MG63 (cell line): ENCODE measurements at regions not wholly inside any gene's neighbourhood (a gene's known extent, or its start where the extent isn't known, plus 50 kb on each side); places are given as distances from the start of the nearest gene placed in this dataset.
"Not testable (repeated sequence)": the region's sequence is repeated elsewhere in the genome, so short reads cannot be mapped to it uniquely, and the experiment has no call there.

Experiments used
- DNase-seq: peaks from one replicate; pipeline ENCODE4 v3.0.0-alpha.2; 2020
- H3K27me3 ChIP-seq: fragments of 250-450 bp; sonication (Bioruptor Pico); 2 replicates; pipeline ENCODE4 v1.5.1; 2020; ENCODE audit warnings: mild to moderate bottlenecking, moderate library complexity
- H3K36me3 ChIP-seq: fragments of 250-450 bp; sonication (Bioruptor Pico); 2 replicates; pipeline ENCODE4 v1.5.1; 2020; ENCODE audit warnings: mild to moderate bottlenecking, moderate library complexity
- H3K4me3 ChIP-seq: fragments of 250-450 bp; sonication (Bioruptor Pico); 2 replicates; pipeline ENCODE4 v1.5.1; 2020; ENCODE audit warnings: mild to moderate bottlenecking, moderate library complexity
- H3K9me3 ChIP-seq: fragments of 250-450 bp; sonication (Bioruptor Pico); 2 replicates; pipeline ENCODE4 v1.5.1; 2020; ENCODE audit warnings: mild to moderate bottlenecking, moderate library complexity

DNA sequence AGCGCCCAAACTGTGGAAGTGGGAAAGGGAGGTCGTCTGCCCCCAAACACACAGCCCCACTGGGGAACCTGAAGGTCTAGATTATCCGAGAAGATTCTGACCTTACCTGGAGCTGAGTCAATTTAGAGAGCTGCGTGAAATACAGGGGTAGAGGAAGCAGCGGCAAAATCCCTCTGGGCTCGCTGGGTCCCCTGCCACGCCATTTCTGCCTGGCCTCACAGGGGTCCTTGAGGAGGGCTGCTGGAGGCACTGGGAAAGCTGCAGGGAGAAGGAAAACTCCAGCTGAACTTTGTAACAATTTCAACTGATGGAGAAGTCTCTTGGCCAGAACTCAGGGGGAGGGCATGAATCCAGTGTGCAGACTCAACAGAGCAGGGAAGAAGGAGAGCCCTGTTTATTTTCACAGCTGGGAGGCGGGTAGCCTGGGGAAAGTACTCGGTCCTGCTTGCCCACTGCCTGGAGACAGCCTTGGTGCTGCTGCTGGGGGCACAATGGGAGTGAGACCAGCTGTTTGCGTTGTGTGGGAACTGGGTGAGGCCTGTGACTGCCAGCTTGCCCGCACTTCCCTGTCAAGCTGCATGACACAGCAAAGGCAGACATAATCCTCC, 93.2 kb upstream of the MAPK10 start:
- Histone ChIP-seq H3K4me3 (no peak overlapping the region), H3K27me3 (no peaks in the 10 kb centered on the region), H3K9me3 (no peaks in the 10 kb centered on the region), H3K36me3 (no peaks in the 10 kb centered on the region)
- peak; percentile 25 for DNase-seq

DNA sequence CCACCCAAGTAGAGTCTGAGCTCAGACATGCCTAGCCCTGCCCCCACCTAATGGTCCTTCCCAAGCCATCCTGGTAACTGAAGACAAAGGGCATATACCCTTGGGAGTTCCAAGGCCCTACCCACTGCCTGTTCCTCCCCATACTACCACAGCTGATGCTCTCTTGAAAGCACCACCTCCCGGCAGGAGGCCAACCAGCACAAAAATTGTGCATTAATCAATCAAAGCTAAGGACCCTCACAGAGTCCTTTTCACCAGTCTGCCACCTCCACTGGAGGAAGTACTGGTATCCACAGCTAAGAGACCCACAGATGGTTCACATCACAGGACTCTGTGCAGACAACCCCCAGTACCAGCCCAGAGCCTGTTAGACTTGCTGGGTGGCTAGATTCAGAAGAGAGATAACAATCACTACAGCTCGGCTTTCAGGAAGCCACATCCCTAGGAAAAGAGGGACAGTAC, 93.8 kb upstream of the MAPK10 start:
- not testable (repeated sequence) for H3K4me3 ChIP-seq, H3K27me3 ChIP-seq, DNase-seq, H3K36me3 ChIP-seq, H3K9me3 ChIP-seq

DNA sequence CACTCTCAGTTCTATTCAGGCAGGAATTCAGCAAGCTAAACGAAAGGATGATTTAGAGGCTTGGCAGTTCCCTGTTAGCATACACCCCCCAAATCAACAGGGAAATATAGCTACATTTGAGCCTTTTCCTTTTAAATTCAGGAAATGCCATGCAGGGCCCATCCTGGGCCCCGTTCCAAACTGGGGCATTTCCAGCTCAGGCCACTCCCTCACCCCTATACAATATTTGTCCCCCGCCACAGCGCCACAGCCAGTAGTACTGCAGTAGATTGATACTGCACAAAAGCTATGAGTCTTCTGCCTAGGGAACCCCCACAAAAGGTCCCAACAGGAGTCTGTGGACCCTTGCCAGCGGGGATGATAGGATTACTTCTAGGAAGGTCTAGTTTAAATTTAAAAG, 102.0 kb upstream of the MAPK10 start:
- no peaks in the 10 kb centered on the region for H3K27me3 ChIP-seq
- no peak overlapping the region for H3K4me3 ChIP-seq
- DNase-seq: no peak
- H3K9me3 ChIP-seq: no peaks in the 10 kb centered on the region
- no peaks in the 10 kb centered on the region for H3K36me3 ChIP-seq

DNA sequence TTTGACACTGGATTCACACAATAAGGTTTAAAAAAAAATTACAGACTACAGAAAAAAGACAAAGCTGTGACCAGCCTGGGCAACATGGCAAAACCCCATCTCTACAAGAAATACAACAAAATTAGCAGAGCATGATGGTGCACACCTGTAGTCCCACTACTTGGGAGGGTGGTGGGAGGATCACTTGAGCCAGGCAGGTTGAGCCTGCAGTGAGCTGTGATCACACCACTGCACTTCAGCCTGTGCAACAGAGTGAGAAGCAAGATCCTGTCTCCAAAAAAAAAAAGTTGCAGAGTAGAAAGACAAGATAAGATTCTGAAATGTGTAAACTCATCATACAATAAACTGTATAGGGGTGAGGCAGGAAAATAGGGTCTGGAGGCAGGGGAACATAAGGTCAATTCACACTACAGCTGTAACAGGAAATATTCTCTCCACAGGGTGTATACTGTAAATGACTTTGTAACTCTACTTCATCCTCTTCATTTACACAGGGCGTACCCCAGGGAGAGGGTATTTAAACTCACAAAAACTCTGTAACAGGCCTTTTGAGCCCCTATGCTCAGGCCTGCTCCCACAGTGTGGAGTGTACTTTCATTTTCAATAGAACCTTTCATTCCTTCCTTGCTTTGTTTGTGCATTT, 112.6 kb upstream of the MAPK10 start:
- Histone ChIP-seq H3K4me3 (no peak overlapping the region), H3K36me3 (no peaks in the 10 kb centered on the region), H3K27me3 (no peaks in the 10 kb centered on the region), H3K9me3 (no peaks in the 10 kb centered on the region)
- no peak for DNase-seq

DNA sequence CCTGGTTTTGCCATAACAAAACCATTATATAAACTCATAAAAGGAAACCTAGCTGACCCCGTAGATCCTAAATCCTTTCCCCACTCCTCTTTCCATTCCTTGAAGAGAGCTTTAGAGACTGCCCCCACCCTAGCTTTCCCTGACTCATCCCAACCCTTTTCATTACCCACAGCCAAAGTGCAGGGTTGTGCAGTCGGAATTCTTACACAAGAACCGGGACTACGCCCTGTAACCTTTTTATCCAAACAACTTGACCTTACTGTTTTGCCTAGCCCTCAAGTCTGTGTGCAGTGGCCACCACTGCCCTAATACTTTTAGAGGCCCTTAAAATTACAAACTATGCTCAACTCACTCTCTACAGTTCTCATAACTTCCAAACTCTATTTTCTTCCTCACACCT, 116.0 kb upstream of the PTPN13 start:
- not testable (repeated sequence) for H3K36me3 ChIP-seq, DNase-seq, H3K9me3 ChIP-seq, H3K4me3 ChIP-seq, H3K27me3 ChIP-seq

DNA sequence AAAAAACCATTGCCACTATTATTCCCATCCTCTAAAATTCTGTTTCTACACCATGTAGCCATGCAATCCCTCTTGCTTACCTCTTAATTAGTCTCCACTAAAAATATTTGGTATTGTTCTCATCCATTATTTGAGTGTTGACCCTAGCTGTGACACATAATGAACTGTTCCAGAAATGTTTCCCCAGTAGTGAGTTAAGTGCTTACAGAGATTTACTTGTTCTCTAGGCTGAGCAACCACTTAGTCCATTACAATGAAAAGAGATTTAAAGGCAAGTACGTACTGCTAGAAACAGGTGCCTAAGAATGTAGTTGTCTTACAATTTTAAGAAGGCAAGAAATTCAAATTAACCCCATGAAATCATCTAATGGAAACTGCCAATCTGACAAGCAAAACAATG, 112.7 kb upstream of the PTPN13 start:
- no peak for DNase-seq
- Histone ChIP-seq H3K27me3 (no peaks in the 10 kb centered on the region), H3K4me3 (no peak overlapping the region), H3K9me3 (no peaks in the 10 kb centered on the region), H3K36me3 (no peaks in the 10 kb centered on the region)

DNA sequence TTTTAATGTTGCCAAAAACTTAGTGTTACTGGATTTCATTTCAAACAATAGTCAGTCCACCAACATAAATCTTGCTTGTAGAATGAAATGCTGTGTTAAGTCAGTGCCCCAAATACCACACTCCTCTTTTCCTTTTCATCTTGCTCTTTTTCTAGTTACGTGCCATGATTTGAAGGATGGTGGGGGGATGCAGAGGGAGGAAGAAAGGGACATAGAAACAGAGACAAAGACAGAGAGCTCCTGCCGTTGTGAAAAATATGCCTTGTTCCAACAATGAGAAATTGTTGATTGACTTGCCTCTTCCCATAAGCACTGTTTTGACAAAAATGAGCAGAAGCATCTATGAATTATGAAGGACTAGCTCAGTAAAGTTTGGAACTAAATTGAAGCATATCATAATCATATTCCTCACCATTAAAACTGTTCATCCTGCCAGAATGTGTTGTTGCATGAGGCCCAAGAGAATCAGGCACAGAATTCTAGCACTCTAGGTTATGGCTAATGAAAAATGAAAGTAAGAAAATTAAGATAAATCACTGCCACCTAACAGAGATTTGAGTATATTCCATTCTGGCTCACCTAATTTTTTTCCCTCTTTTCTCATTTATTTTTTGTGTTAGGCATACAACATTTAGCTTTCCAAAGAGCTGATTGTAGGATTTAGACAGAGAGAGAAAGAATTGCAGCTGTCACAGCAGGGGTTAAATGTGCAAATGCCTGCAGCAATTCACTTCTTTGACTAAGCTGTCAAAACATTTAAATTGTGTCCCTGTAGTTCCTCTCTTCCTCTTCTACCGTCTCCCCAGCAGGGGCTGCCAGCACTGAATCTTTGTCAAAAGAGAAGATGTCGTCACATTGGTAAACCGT, 111.6 kb upstream of the PTPN13 start:
- H3K9me3 ChIP-seq: no peaks in the 10 kb centered on the region
- H3K27me3 ChIP-seq: no peaks in the 10 kb centered on the region
- no peaks in the 10 kb centered on the region for H3K36me3 ChIP-seq
- H3K4me3 ChIP-seq: no peak overlapping the region
- peak; percentile 2 for DNase-seq

DNA sequence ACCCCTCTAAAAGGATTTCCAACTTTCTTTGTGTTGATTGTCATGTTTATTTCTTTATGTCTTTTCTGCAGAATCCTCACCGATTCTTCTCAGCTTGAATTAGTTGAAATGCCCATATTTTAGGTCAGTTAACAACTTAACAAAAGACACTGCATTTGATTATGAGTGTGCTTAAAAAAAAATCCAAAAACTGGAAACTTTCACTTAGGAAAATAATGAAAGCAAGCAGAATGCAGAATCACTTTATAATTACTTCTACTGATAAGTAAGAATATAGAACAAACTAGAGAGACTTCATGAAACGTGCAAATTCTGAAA, 111.0 kb upstream of the PTPN13 start:
- DNase-seq: no peak
- H3K9me3 ChIP-seq: no peaks in the 10 kb centered on the region
- no peak overlapping the region for H3K4me3 ChIP-seq
- no peaks in the 10 kb centered on the region for H3K36me3 ChIP-seq
- no peaks in the 10 kb centered on the region for H3K27me3 ChIP-seq

DNA sequence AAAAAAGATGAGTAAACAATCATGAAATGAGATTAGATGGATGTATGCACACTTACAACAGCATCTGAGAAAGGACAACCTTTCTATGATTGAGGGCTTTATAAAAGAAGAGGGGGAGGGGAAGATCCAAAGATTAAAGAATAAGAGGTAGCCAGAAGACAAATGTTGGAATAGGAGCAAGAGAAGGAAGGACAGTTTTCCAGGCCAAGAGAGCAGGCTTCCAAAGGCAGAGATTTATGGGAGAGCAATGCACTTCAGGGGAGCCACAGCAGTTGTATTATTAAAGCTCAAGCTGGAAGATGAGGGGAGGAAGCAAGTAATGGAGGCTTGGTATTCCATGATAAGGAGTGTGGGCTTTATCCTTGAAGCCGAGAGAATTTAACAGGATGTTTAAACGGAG, 110.3 kb upstream of the PTPN13 start:
- Histone ChIP-seq H3K27me3 (no peaks in the 10 kb centered on the region), H3K36me3 (no peaks in the 10 kb centered on the region), H3K4me3 (no peak overlapping the region), H3K9me3 (no peaks in the 10 kb centered on the region)
- DNase-seq: no peak

DNA sequence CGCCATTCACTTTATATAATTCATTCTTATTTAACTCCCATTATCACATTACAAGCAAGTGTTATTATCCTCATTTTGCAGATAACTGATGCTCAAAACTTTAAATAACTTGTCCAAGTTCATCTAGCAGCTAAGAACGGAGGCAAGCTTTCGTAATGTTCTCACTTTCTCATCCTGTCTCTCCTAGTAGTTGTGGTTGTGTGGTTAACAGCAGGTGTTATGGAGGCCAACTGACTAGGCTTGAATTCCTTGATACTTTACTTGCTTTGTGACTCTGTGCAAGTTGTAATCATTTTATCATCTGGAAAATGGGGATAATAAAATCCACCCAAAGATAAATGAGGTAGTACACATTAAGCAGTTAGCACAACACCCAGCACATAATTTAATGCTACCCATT, 109.9 kb upstream of the PTPN13 start:
- no peaks in the 10 kb centered on the region for H3K9me3 ChIP-seq
- DNase-seq: no peak
- H3K27me3 ChIP-seq: no peaks in the 10 kb centered on the region
- no peak overlapping the region for H3K4me3 ChIP-seq
- H3K36me3 ChIP-seq: no peaks in the 10 kb centered on the region

DNA sequence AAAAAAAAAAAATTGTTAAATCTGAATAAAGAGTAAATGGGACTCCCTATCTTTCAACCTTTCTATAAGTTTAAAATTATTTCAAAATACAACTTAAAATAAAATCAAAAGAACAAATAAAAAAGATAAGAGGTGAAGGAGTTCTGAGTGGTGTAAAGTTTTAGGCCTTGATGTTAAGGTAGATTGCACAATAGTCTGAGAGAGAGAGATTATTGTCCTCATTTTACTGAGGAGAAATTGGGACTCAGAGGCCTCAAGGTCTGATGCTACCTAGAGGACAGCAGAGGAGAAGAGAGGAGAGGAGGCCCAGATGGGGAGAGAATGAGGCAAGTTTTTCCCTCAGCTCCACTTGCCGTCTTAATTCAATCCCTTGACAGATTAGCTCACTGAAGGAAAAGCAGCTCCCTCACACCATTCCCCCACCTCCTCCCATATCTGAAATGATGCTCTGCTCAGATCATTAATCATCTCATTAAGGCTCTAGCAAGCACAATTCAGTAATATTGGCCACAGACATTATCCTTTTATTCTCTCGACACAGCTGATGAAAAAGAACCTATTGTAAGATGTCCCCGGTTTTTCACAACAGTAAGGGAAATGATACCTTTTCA, 106.3 kb upstream of the PTPN13 start:
- no peak overlapping the region for H3K4me3 ChIP-seq
- DNase-seq: no peak
- H3K27me3 ChIP-seq: no peaks in the 10 kb centered on the region
- H3K36me3 ChIP-seq: no peaks in the 10 kb centered on the region
- H3K9me3 ChIP-seq: no peaks in the 10 kb centered on the region

DNA sequence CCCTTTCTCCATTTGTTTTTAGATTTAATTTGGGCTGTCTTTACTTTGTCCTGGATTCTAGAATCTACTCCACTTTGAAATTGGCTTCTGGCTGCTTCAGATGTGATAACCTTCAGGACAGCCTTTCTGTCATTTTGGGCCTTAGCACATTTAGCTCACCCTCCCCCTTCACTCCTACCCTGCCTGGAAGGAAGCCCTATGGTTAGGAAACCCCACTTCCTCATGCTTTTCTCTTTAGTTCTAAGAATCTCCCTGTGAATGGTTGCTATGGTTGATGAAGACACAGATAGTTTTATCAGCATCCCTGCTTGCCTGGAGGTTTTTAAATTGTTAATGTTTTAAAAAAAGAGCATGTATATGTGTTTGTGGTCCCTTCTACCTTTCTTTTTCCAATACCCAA, 100.7 kb upstream of the PTPN13 start:
- no peak for DNase-seq
- Histone ChIP-seq H3K4me3 (no peak overlapping the region), H3K9me3 (no peaks in the 10 kb centered on the region), H3K27me3 (no peaks in the 10 kb centered on the region), H3K36me3 (no peaks in the 10 kb centered on the region)

DNA sequence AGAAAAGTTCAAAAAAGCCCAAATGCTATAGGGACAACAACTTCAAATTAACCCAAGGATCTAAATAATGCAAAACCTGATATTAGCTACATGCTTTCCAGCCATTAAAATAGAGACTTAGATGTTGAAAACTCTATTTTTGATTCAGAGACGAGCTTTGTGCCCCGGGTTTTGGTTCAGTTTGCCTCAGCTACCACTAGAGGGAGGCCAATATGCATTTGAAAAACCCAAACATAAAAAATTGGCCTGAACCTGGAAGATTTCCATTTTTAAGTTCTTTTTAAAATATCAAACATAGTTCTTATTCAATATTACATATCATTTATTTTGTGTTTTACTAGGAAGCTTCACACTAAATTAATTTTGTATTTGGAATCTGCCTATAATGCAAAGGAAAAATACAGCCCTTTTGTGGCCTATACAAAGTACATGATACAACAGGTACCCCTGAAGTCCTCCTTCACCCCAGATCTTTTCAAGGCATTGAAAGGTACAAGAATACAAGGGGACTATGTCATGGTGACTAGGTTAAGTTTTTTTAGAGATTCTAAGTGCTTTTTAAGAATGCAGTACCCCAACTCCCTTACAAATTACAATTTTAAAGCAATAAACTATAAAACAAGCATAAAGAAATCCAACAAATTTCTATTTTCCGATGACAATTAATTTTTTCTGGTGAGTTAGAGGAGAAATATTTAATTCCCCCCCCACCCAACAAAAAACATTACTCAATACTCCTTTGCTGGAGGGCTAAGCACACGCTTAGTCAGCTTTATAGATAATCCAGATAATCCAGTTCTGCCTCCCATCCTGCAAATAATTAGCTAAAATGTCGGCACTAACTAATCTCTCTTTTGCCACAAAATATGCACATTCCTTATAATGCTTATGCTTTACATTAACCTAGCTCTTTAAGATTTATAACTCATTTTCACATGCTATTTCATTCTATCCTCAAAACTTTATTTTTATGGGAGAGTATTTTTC, 97.7 kb upstream of the PTPN13 start:
- DNase-seq: peak; percentile 2
- Histone ChIP-seq H3K9me3 (no peaks in the 10 kb centered on the region), H3K36me3 (no peaks in the 10 kb centered on the region), H3K27me3 (no peaks in the 10 kb centered on the region), H3K4me3 (no peak overlapping the region)

DNA sequence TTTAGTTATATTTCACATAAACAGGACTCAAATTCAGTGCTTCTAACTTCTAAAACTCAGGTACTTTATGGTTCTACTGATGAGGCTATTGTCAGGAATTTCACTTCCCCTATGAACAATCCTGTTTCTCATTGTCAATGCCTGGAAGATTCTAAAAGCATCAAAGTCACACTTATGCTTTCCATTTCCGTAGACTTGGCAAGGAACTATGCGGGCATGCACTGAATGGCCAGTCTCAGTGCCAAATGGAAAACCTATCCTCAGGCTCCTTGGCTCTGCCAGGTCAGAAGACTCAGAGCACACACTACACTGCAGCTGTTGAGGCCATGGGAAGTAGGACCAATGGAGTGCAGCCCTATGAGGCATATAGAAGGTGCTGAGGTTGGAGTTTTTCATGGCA, 97.0 kb upstream of the PTPN13 start:
- Histone ChIP-seq H3K4me3 (no peak overlapping the region), H3K9me3 (no peaks in the 10 kb centered on the region)
- DNase-seq: peak; percentile 67

DNA sequence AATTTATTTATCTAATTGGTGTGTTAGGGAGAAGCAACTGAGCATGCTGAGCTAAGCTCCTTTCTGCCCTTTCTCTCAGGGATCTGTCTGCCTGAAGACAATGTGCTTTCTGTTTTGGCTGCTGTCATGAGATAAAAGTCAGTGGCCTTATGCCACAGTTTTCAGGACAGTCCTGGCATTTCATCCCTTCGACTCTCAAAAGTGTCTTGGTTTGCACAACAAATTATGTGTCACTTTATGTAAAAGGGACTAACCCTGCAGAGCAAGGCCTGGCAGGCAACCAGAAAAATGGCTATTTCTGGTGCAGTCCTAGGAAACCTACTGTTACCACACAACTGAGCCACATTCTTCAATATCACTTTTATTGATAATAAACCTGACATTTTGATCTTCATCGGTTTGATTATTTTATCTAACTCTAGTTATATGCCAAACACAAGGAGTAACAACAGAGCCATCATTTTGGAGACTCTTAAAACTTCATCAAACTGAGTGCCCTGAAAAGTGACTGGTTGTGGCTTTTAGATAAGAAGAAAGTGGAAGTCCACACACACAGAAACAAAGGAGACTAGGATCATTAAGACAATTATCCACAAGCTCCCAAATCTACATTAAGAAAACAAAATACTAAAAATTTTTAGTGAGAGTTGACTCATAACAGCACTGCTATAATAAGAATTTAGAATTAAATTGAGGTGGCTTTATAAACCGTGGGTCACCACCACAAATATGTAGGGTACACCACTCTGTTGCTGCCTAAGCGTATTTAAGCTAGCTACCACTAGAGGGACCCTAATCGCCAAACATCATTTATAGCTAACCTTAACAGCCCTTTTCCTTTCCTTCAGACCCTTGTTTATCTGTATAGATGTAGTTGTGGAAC, 95.9 kb upstream of the PTPN13 start:
- H3K27me3 ChIP-seq: no peaks in the 10 kb centered on the region
- no peak overlapping the region for H3K4me3 ChIP-seq
- DNase-seq: no peak
- no peaks in the 10 kb centered on the region for H3K36me3 ChIP-seq
- no peaks in the 10 kb centered on the region for H3K9me3 ChIP-seq

More for the DNA sequence above, 97.0 kb upstream of the PTPN13 start:
- no peaks in the 10 kb centered on the region for H3K27me3 ChIP-seq
- H3K36me3 ChIP-seq: no peaks in the 10 kb centered on the region

DNA sequence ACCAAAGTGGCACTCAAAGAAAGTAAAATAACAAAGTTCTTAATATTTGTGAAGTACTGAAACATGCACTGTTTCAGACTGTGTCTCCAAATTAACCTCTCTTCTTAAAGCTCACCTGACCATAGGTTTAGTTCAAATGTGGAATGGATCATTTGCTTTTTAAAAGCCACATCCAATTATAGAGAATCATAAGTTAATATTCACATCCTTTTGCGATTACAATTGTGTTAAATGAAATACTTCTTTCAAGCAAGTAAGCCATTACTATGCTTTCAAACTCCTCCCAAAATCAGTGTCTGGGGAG, 95.3 kb upstream of the PTPN13 start:
- DNase-seq: no peak
- no peaks in the 10 kb centered on the region for H3K36me3 ChIP-seq
- H3K27me3 ChIP-seq: no peaks in the 10 kb centered on the region
- no peak overlapping the region for H3K4me3 ChIP-seq
- no peaks in the 10 kb centered on the region for H3K9me3 ChIP-seq
